ENCODE measurements at regions not wholly inside any gene's neighbourhood (a gene's known extent, or its start where the extent isn't known, plus 50 kb on each side); places are given as distances from the start of the nearest gene placed in this dataset.

DNA sequence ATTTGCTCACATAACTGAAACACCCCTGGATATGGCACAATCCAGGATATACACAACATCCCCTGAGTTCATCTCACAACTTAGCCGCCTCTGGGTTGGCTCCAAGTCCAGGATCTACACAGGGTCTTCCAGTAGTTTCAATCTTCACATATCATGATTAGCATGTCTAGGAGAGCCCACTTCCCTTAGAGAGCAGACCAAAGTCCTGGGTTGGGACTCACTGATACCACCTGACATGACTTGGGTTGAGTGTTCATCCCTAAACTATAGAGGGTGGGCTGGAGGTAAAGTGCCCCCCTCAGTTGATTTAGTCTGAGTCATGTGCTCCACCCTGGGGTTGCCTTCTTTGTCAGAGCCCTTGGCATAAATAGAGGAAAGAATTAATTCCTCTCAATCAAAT, 493.6 kb upstream of the PPP2R3A start:
- TF ChIP-seq EZH2phosphoT487 (IDR thresholded peaks at IDR 0.05; ENCODE audit: low read depth, severe bottlenecking, unreplicated experiment), result no peak
- TF ChIP-seq, protein P1, sequence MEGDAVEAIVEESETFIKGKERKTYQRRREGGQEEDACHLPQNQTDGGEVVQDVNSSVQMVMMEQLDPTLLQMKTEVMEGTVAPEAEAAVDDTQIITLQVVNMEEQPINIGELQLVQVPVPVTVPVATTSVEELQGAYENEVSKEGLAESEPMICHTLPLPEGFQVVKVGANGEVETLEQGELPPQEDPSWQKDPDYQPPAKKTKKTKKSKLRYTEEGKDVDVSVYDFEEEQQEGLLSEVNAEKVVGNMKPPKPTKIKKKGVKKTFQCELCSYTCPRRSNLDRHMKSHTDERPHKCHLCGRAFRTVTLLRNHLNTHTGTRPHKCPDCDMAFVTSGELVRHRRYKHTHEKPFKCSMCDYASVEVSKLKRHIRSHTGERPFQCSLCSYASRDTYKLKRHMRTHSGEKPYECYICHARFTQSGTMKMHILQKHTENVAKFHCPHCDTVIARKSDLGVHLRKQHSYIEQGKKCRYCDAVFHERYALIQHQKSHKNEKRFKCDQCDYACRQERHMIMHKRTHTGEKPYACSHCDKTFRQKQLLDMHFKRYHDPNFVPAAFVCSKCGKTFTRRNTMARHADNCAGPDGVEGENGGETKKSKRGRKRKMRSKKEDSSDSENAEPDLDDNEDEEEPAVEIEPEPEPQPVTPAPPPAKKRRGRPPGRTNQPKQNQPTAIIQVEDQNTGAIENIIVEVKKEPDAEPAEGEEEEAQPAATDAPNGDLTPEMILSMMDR (IDR thresholded peaks at IDR 0.05; ENCODE audit: poor library complexity), result no peak
